Medulla oblongata (tissue), 1 donor: ENCODE measurements at regions not wholly inside any gene's neighbourhood (a gene's known extent, or its start where the extent isn't known, plus 50 kb on each side); places are given as distances from the start of the nearest gene placed in this dataset.

Source experiments
- DNase-seq: peaks from one replicate; pipeline ENCODE4 v3.0.0-alpha.2; 2015; ENCODE audit errors: extremely low spot score

DNA sequence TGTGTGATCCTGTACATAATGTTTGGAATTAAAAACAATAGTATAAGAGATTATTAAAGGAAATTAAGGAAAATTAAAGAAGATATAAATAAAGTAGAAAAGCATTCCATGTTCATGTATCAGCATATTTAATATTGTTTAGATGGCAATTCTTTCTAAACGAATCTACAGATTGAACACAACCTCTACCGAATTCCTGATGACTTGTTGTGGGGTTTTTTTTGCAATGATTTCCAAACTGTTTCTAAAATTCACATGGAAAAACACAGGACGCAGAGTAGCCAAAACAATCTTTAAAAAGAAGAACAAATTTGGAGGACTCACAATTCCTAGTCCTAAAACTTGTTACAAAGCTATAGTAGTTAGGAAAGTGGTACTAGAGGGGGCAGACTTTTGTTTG is 573.4 kb upstream of the IGFBP3 start:
- no peak for DNase-seq

DNA sequence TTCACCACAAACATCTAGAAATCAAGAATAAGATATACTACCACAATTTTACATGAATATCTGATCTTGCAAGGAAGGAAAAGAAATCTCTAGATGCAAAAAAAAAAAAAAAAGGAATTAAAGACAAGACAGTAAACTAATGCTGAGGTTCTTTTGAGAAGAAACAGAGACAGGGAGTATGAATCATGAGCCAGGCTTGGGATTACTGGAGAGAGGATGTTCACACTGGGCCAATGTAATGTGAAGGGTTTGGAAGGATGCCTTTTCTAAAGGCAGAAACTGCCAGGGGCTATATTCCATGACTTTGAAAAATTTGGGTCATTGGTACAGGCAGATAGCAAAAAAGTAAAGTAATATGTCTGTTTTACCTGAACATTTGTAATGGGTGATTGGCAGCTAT is 573.0 kb upstream of the IGFBP3 start:
- no peak for DNase-seq

DNA sequence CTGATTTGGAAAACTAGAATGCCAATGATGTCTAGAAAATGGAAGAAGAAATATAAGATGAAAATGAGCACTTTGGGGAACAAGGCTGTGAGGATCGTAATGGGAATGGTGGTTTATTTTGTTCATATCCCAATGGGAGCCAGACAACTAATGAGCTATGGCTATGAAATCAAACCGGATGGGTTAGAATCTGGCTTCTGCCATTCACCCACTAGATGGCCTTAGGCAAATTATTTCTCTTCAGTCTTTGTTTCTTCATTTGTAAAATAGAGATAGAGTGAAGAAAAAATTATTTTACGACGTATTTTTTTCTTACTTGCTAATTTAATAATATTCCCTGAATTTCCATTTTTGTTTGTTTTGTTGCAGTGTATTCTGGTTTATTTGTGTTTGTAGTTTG is 572.1 kb upstream of the IGFBP3 start:
- DNase-seq = no peak

DNA sequence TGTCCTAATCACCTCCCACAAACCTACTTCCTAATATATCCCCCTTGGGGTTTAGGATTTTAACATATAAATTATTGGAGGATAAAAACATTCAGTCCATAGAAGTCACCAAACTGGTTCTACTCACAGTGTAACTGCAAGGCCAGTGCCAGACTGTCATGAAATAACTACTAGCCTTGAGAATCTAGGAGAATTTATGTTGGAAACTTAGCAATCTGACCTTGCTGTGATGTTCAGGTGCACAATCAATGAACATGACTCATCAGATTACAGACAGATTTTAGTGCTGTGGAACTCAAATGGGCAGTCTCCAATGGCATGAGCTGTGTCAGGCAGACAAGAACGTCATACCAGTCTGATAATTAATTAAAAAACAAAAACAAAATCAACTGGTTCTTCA is 571.4 kb upstream of the IGFBP3 start:
- no peak for DNase-seq

DNA sequence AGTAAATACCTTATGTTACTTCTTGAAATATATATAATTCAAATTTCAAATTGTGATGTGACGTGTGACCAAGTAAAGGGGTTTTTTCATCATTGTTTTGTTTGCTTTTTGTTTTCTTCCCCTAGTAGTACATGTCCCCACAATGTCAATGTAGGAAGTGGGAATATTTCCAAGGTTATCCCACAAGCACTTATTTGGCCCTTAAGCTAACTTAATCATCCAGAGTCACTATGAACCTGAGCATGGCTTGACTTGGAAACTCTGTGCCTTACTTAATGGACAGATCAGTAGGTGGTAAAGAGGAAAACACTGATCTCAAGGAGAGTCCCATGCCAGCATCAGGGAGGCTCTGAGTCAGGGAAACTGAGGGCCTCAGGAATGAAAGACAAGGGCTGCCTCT is 569.3 kb upstream of the IGFBP3 start:
- DNase-seq = no peak

DNA sequence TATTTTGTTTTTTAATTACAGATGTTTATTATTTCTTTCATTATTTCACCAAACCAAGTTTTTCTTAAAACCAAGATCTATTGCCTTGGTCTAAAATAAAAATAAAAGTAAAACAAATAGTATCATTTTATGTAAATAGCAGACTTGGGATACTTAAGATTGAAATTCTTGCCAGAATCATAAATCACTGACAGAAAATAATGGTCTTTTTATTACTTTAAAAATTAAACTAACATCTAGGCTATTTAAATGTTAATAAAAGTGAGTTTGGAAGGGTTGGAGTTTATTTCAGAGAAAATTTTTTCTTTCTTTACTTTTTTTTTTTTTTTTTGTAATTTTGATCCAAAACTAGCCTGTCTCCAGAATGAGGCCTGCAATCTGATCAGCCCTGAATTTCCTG is 568.0 kb upstream of the IGFBP3 start:
- DNase-seq = no peak

- DNase-seq = no peak
Measured at GRCh38 chr7:46488607-46489006, 567.5 kb upstream of the IGFBP3 start.

DNA sequence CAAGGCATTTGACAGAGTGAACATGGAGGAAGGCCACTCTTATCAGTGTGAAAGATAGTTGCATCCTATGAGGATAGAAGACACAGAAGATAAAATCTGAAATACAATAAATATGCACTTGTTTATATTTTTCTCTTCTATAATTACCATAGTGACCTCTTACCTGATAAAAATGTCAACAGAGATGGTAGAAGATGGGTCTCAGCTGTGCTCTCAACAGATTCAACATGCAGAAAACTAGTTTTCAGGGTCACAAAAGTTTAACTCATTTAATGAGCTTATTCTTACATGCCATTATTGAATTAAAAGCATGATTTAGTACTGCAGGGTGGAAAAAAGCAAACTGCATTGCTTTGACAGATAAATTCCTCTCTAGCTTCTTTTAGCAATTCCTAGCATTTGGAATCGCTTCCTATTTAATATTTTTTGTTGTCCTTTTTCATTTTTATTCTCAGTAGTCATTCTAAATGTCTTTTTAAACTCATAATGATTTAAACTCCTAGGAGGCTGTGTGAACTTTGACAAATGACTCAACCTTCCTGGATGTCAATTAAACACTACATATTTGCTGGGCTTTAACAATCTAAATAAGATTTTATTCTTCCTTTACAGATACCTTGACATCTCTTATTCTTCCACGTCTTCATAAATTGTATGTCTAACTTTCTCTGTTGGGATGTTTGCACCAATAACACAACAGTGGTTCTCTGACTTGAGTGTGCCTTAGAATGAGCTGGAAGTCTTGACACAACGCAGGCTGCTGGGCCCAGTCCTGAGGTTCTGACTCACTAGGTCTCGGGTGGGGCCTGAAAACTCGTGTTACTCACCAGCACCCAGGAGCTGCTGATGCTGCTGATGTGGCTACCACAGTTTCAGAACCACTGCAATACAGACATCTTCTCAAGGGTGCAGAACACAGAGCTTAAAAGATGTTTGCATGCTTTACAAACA is 565.5 kb upstream of the IGFBP3 start:
- no peak for DNase-seq

GRCh38 chr7:46485481-46486065 is 564.5 kb upstream of the IGFBP3 start:
- no peak for DNase-seq

GRCh38 chr7:46484906-46485305 is 563.8 kb upstream of the IGFBP3 start:
- DNase-seq = no peak

DNA sequence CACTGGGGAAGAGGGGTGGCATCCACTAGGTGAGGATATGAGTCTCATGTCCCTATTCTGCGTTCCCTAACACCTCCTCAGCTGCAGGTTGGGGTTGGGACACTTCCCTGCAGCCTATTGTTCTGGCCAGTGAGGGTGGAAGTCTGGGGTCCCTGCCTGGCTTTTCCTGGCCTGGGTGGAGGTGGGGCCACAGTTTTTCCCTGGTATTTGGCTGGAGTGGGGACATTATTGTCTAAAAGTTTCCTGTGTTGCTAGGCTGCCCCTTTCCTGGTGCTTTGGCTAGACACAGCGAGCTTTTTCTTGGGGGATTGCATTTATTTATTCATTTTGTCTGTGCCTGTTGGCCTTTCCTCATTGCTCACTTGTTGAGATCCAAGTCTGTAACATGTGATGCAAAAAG is 559.5 kb upstream of the IGFBP3 start:
- DNase-seq = no peak

- DNase-seq = no peak
Measured at GRCh38 chr7:46479680-46480079, 558.6 kb upstream of the IGFBP3 start.

DNA sequence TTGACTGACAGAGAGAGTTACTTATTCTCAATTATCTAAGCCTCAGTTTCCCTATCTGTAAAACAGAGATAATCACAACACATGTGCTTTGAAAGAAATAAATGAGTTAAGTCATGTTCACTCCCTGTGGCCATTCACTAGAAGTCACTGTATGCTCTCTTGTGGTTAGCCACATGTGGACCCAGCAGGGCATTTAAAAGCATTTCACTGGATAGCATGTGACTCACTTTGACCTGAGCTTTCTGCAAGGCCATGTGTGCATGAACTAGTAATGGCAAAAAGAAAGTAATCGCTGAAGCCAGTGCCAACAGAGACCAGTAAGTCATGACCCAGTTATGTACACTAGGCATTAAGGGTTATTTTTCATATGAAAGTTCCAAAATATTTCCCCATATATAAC is 557.0 kb upstream of the IGFBP3 start:
- no peak for DNase-seq

GRCh38 chr7:46468753-46469356 is 547.8 kb upstream of the IGFBP3 start:
- DNase-seq = no peak

GRCh38 chr7:46463170-46463569 is 542.1 kb upstream of the IGFBP3 start:
- no peak for DNase-seq

- DNase-seq = no peak
Measured at GRCh38 chr7:46461334-46461777, 540.3 kb upstream of the IGFBP3 start.

GRCh38 chr7:46459942-46460341 is 538.9 kb upstream of the IGFBP3 start:
- DNase-seq = no peak

DNA sequence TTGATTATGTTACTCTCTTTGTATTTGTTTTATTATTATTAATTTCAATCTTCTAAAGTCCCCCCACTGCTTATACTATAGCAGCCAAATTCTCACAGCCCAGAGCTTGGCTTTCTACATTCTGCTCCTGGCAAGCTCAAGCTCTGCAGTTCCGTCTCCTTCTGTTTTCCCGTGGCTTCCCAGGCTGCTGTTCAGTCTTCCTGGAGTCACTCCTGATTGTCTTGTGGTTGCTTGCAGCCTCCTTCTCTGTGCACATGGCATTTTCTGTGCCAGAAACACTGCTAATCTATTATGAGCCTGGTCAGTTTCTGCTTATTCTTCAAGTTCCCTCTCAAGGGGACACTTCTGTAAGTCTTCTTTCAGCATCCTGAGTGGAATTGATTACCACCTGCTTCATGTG is 533.7 kb upstream of the IGFBP3 start:
- no peak for DNase-seq

GRCh38 chr7:46452561-46453135 is 531.6 kb upstream of the IGFBP3 start:
- DNase-seq = no peak

DNA sequence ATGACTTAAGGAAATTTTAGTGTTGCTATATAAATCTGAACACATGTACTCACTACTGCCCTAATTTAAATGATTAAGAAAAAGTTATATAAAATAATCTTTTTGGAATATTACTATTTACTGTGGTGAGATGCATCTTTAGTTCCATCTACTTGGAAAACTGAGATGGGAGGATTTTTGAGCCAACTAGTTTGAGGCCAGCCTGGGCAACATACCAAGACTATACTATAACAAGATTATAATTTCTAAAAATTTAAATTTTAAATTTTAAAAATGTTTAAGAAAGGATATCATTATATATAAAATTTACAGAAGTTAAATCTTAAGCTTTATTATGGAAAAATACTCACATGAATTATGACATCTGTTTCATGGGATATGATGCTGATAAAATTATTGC is 530.8 kb upstream of the IGFBP3 start:
- no peak for DNase-seq

- DNase-seq = no peak
Measured at GRCh38 chr7:46450886-46451285, 529.8 kb upstream of the IGFBP3 start.

DNA sequence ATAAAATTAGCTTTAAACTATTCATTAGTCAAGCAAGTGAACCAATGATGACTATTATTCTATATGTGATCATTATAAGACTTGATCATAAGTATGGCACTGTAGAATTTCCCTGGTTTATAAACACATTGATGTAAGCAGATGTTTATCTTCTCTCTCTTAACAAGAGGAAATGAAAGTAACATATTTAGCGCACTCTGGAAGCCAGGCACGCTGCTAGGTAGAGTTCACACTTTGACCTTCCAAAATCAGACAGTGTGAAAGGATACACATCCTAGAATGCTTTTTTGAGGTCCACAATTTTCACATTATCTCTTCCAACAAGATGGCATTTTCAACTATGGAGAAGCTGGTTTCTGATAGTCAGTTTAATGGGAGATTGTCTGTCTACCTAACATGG is 529.4 kb upstream of the IGFBP3 start:
- no peak for DNase-seq

DNA sequence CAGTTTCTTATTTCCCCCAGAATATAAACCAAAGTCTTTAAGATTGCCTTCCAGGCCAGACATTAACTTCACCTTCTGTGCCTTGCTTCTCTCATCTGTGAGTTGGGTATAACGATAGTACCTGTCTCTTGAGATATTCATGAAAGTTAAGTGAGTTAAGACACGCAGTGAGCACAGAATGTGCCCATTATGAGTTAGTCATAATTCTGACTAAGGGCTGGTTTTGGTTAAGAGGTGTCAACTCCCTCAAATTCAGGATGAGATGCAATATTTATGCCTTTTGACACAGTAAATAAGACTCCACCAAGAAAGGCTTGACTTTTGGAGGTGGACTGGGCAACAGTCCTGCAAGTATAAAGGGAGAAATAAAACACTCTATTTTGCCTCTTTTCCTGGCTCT is 528.7 kb upstream of the IGFBP3 start:
- no peak for DNase-seq
